ENCODE measurements at regions not wholly inside any gene's neighbourhood (a gene's known extent, or its start where the extent isn't known, plus 50 kb on each side); places are given as distances from the start of the nearest gene placed in this dataset.

DNA sequence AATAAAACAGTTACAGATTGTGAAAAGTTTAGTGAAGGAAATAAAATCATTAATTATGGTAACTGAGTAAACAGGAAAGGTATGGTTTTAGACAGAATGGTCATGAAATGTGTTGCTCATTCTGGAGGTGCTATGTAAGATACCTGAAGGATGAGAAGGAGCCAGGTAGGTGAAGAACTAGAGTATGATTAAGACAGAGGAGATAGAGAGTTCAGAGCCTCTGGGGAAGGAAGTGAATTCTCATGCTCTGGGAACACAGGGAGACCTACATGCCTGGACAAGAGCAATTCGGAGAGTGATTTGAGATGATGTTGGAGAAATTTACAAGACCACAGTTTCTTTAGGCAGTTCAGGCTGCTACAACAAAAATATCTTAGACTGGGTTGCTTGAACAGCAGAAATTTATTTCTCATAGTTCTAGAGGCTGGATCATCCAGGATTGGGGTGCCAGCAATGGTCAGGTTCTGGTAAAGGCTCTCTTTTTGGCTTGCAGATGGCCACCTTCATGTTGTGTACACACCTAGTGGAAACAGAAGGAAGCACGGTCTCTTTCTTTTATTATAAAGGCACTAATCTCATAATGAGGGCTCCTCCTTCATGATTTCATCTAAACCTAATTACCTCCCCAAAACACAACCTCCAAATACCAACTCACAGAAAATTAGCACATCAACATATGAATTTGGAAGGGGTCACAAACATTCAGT lies 1416.1 kb downstream of the PCDH7 start:
- TF ChIP-seq ZNF274 (IDR thresholded peaks at IDR 0.05; ENCODE audit: borderline replicate concordance, extremely low read depth, low read length) (no peak), HDAC6 (IDR thresholded peaks at IDR 0.05; ENCODE audit: low read depth, low read length) (no peak), CTCF (IDR thresholded peaks at IDR 0.05; ENCODE audit: control extremely low read depth in 1 of 3, insufficient read depth in 1 of 3, low read depth in 1 of 3, low read length in 3 of 3) (peak in 1 of 3 experiments; percentile 13; a peak in 1 of 4 replicates), POLR2AphosphoS5 (IDR thresholded peaks at IDR 0.05; ENCODE audit: low read depth, low read length) (no peak), EP300 (IDR thresholded peaks at IDR 0.05; ENCODE audit: borderline replicate concordance in 1 of 2, low read depth in 2 of 2, low read length in 2 of 2) (no peak), TBP (IDR thresholded peaks at IDR 0.05; ENCODE audit: low read depth, low read length) (no peak), RBBP5 (IDR thresholded peaks at IDR 0.05; ENCODE audit: borderline replicate concordance, low read depth, low read length) (no peak), POLR2A (IDR thresholded peaks at IDR 0.05; ENCODE audit: control extremely low read depth in 1 of 2, low read depth in 2 of 2, low read length in 2 of 2) (no peak), YY1 (IDR thresholded peaks at IDR 0.05; ENCODE audit: low read depth, low read length) (no peak)
- TF ChIP-seq, protein P1, sequence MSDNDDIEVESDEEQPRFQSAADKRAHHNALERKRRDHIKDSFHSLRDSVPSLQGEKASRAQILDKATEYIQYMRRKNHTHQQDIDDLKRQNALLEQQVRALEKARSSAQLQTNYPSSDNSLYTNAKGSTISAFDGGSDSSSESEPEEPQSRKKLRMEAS (IDR thresholded peaks at IDR 0.05): no peak
